CD14-positive monocyte (primary cell): ENCODE measurements at regions not wholly inside any gene's neighbourhood (a gene's known extent, or its start where the extent isn't known, plus 50 kb on each side); places are given as distances from the start of the nearest gene placed in this dataset.

Experiments used
- DNase-seq, 3 donors: peaks; one replicate each; pipeline ENCODE4 v3.0.0-alpha.2; 2011 to 2022
- H2AFZ ChIP-seq: 2 replicates; pipeline ENCODE4 v1.6.0; 2012; ENCODE audit warnings: mild to moderate bottlenecking, low read depth, low read length, inconsistent platforms; ENCODE audit not compliant: insufficient read depth, poor library complexity, severe bottlenecking
- H3K27ac ChIP-seq, 2 donors: 1 replicate in 1 of 2; 2 replicates in 1 of 2; pipeline ENCODE4 v1.5.1; 2012 to 2013; ENCODE audit warnings: low read length in 2 of 2, control low read depth in 1 of 2, inconsistent platforms in 1 of 2, low read depth in 1 of 2, mild to moderate bottlenecking in 1 of 2
- H3K27me3 ChIP-seq, 2 donors: one replicate each; pipeline versions ENCODE4 v1.6.0 to v1.6.1; 2011 to 2013; ENCODE audit warnings: low read length in 2 of 2; ENCODE audit not compliant: control insufficient read depth in 2 of 2, insufficient read depth in 2 of 2
- H3K36me3 ChIP-seq, 2 donors: replicated peaks in 1 of 2; 1 replicate in 1 of 2; 2 replicates in 1 of 2; pipeline versions ENCODE4 v1.5.1 to v1.6.1; 2012 to 2013; ENCODE audit warnings: low read length in 2 of 2, control low read depth in 1 of 2, inconsistent platforms in 1 of 2, mild to moderate bottlenecking in 1 of 2; ENCODE audit not compliant: insufficient read depth in 2 of 2, control insufficient read depth in 1 of 2
- H3K4me1 ChIP-seq, 2 donors: 1 replicate in 1 of 2; 2 replicates in 1 of 2; pipeline versions ENCODE4 v1.5.1 to v1.6.1; 2012 to 2013; ENCODE audit warnings: low read length in 2 of 2, control low read depth in 1 of 2, inconsistent platforms in 1 of 2, mild to moderate bottlenecking in 1 of 2, moderate library complexity in 1 of 2; ENCODE audit not compliant: insufficient read depth in 2 of 2, control insufficient read depth in 1 of 2
- H3K4me2 ChIP-seq: replicated peaks from 2 replicates; pipeline ENCODE3; 2012; ENCODE audit warnings: low read length, moderate library complexity, mild to moderate bottlenecking; ENCODE audit not compliant: poor library complexity, severe bottlenecking; ENCODE audit errors: extremely low read depth
- H3K4me3 ChIP-seq, 3 experiments: fragments of 200-600 bp in 1 of 3; sonication (generic) in 1 of 3; replicated peaks in 1 of 3; 1 replicate in 2 of 3; 2 replicates in 1 of 3; pipeline ENCODE4 v1.5.1; 2011 to 2013; ENCODE audit warnings: low read length in 3 of 3, mild to moderate bottlenecking in 3 of 3, control low read depth in 2 of 3, low read depth in 2 of 3, inconsistent platforms in 1 of 3, moderate library complexity in 1 of 3
- H3K79me2 ChIP-seq: 2 replicates; pipeline ENCODE4 v1.6.0; 2012; ENCODE audit warnings: mild to moderate bottlenecking, control low read depth, inconsistent platforms, low read length, moderate library complexity; ENCODE audit not compliant: insufficient read depth
- H3K9ac ChIP-seq: 2 replicates; pipeline ENCODE4 v1.6.0; 2017; ENCODE audit warnings: low read length, mild to moderate bottlenecking; ENCODE audit not compliant: insufficient read depth, poor library complexity, severe bottlenecking
- H3K9me3 ChIP-seq, 2 donors: replicated peaks in 1 of 2; 1 replicate in 1 of 2; 2 replicates in 1 of 2; pipeline versions ENCODE4 v1.5.1 to v1.6.1; 2012 to 2013; ENCODE audit warnings: low read length in 2 of 2, control low read depth in 1 of 2; ENCODE audit not compliant: control insufficient read depth in 1 of 2, insufficient read depth in 1 of 2
- H4K20me1 ChIP-seq: 2 replicates; pipeline ENCODE4 v1.6.0; 2012; ENCODE audit warnings: mild to moderate bottlenecking, low read length, control low read depth, moderate library complexity; ENCODE audit not compliant: insufficient read depth
- H3K27ac Mint-ChIP-seq, 7 donors: one replicate each; pipeline ENCODE4 v1.8.0; 2020; ENCODE audit warnings: mild to moderate bottlenecking in 7 of 7, mixed read lengths in 7 of 7, moderate library complexity in 6 of 7, inconsistent platforms in 2 of 7
- H3K27me3 Mint-ChIP-seq, 3 donors: one replicate each; pipeline ENCODE4 v1.8.0; 2021 to 2022; ENCODE audit warnings: low read depth in 3 of 3, mild to moderate bottlenecking in 3 of 3, mixed read lengths in 3 of 3, moderate library complexity in 3 of 3, inconsistent platforms in 1 of 3
- H3K36me3 Mint-ChIP-seq, 2 donors: one replicate each; pipeline ENCODE4 v1.8.0; 2020; ENCODE audit warnings: mixed read lengths in 2 of 2, inconsistent platforms in 1 of 2, mild to moderate bottlenecking in 1 of 2
- H3K4me1 Mint-ChIP-seq: one replicate; pipeline ENCODE4 v1.8.0; 2020; ENCODE audit warnings: mild to moderate bottlenecking, mixed read lengths
- H3K4me3 Mint-ChIP-seq, 2 donors: one replicate each; pipeline ENCODE4 v1.8.0; 2020; ENCODE audit warnings: mild to moderate bottlenecking in 2 of 2, mixed read lengths in 2 of 2, moderate library complexity in 1 of 2
- H3K9me3 Mint-ChIP-seq, 7 donors: one replicate each; pipeline ENCODE4 v1.8.0; 2020 to 2022; ENCODE audit warnings: mixed read lengths in 7 of 7, mild to moderate bottlenecking in 6 of 7, moderate library complexity in 6 of 7, inconsistent platforms in 2 of 7
- CTCF ChIP-seq: fragments of 200-600 bp; IDR thresholded peaks from one replicate; pipeline ENCODE4 v1.8.0; 2022; ENCODE audit warnings: antibody characterized with exemption, mild to moderate bottlenecking
- WGBS: methylation state at CpG from one replicate; pipeline ENCODE4 v1.1.5; 2013; ENCODE audit warnings: missing lambda C conversion rate; ENCODE audit not compliant: insufficient coverage; 5-methylcytosine and 5-hydroxymethylcytosine counted together
- intact Hi-C, 2 donors: fragments of 100-400 bp; cut with micrococcal nuclease; formaldehyde crosslinking; loops; one replicate each; pipeline versions ENCODE4 v1.15.0 to v1.15.1; 2023

DNA sequence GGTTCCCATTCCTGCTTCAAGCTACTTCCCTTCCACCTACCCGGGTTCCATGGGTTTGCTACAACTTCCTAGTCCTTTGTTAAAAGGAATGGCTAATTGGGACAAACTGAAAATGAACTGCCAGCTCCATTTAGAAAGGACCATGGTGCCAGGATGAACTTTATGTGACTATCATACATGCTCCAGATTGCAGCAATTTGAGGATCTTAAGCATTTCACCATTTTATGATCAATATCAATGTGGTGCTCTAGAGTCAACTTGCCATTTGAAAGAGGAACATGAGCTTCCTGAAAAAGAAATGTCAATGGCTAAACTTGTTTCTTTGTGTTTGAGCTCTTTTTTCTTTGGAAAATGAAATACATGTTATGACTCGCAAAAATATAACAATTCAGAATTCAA is 92.7 kb upstream of the IL15 start:
- Mint-ChIP-seq H3K36me3 (no peaks in the 10 kb centered on the region), H3K4me1 (no peaks in the 10 kb centered on the region), H3K4me3 (no peak overlapping the region), H3K9me3 (peaks cover 3 to 19% (median 9%) of the 10 kb centered on the region in 7 donors), H3K27ac (no peak overlapping the region), H3K27me3 (no peaks in the 10 kb centered on the region)
- Histone ChIP-seq H3K4me2 (no peak overlapping the region), H3K36me3 (no peaks in the 10 kb centered on the region), H3K9ac (no peak overlapping the region), H3K27me3 (no peaks in the 10 kb centered on the region), H3K79me2 (no peaks in the 10 kb centered on the region), H2AFZ (no peak overlapping the region), H3K4me1 (no peaks in the 10 kb centered on the region), H4K20me1 (no peaks in the 10 kb centered on the region), H3K27ac (no peak overlapping the region), H3K9me3 (peaks cover 0 to 3% of the 10 kb centered on the region in 2 donors), H3K4me3 (no peak overlapping the region)
- no peak for TF ChIP-seq CTCF
- no peak for DNase-seq
- no CpG with 5 or more reads among the region's 2 CpGs for WGBS
- intact Hi-C loops = no loop called here

- H3K36me3 ChIP-seq = no peaks in the 10 kb centered on the region
- no peaks in the 10 kb centered on the region for H3K36me3 Mint-ChIP-seq
- no peak overlapping the region for H3K27ac Mint-ChIP-seq
- no peaks in the 10 kb centered on the region for H3K4me1 ChIP-seq
- peaks cover 0 to 8% of the 10 kb centered on the region in 2 donors for H3K9me3 ChIP-seq
- no peaks in the 10 kb centered on the region for H3K27me3 Mint-ChIP-seq
- no peaks in the 10 kb centered on the region for H4K20me1 ChIP-seq
- no peak overlapping the region for H3K4me3 Mint-ChIP-seq
- H3K27ac ChIP-seq = no peak overlapping the region
- no peak overlapping the region for H2AFZ ChIP-seq
- H3K27me3 ChIP-seq = no peaks in the 10 kb centered on the region
- TF ChIP-seq CTCF = no peak
- no peak overlapping the region for H3K4me3 ChIP-seq
- H3K79me2 ChIP-seq = no peaks in the 10 kb centered on the region
- H3K9ac ChIP-seq = no peak overlapping the region
- intact Hi-C loops = no loop called here
- peaks cover 14 to 42% (median 28%) of the 10 kb centered on the region in 7 donors for H3K9me3 Mint-ChIP-seq
- no peak for DNase-seq
- no peaks in the 10 kb centered on the region for H3K4me1 Mint-ChIP-seq
- no peak overlapping the region for H3K4me2 ChIP-seq
Measured at GRCh38 chr4:141548791-141549190, 87.6 kb upstream of the IL15 start.
